ENCODE measurements at regions not wholly inside any gene's neighbourhood (a gene's known extent, or its start where the extent isn't known, plus 50 kb on each side); places are given as distances from the start of the nearest gene placed in this dataset.
"Not testable (repeated sequence)": the region's sequence is repeated elsewhere in the genome, so short reads cannot be mapped to it uniquely, and the experiment has no call there.

DNA sequence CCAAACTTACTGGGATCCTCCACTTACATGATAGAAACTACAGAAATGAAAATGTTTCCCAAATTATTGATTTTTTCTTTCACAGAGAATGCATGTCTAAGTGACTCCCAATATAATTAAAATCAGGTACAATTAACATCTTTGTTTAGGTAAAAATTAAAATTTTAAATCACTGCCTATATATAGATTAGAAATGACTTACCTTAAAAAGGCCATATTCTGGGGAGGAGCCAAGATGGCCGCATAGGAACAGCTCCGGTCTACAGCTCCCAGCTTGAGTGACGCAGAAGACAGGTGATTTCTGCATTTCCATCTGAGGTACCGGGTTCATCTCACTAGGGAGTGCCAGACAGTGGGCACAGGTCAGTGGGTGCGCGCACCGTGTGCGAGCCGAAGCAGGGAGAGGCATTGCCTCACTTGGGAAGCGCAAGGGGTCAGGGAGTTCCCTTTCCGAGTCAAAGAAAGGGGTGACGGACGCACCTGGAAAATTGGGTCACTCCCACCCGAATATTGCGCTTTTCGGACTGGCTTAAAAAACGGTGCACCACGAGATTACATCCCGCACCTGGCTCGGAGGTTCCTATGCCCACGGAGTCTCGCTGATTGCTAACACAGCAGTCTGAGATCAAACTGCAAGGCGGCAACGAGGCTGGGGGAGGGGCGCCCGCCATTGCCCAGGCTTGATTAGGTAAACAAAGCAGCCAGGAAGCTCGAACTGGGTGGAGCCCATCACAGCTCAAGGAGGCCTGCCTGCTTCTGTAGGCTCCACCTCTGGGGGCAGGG, 757.9 kb downstream of the C4orf33 start:
- H3K27ac ChIP-seq (replicated peaks; ENCODE audit: low read length); H3K4me1 ChIP-seq (ENCODE audit: control insufficient read depth in 2 of 2, insufficient read depth in 1 of 2, low read depth in 1 of 2, low read length in 2 of 2); H2BK5ac ChIP-seq (ENCODE audit: low read length); H2AFZ ChIP-seq (ENCODE audit: low read length); H3K18ac ChIP-seq (ENCODE audit: low read length); H3K4ac ChIP-seq (ENCODE audit: low read length); DNase-seq (ENCODE audit: low spot score); H3K14ac ChIP-seq (ENCODE audit: low read length); H3K27me3 ChIP-seq (ENCODE audit: control insufficient read depth in 3 of 3, insufficient read depth in 3 of 3, low read depth in 1 of 3, low read length in 3 of 3); H2BK15ac ChIP-seq (ENCODE audit: low read length); H4K91ac ChIP-seq (ENCODE audit: low read depth, low read length, poor library complexity); H3K36me3 ChIP-seq (replicated peaks in 1 of 2; ENCODE audit: control insufficient read depth in 2 of 2, insufficient read depth in 2 of 2, low read length in 2 of 2); H3K79me1 ChIP-seq (ENCODE audit: low read depth, low read length); H2BK120ac ChIP-seq (ENCODE audit: low read depth, low read length); H2BK12ac ChIP-seq (ENCODE audit: low read length); H2AK5ac ChIP-seq (ENCODE audit: low read depth, low read length); H3K9me3 ChIP-seq (replicated peaks in 1 of 2; ENCODE audit: control insufficient read depth in 2 of 2, insufficient read depth in 1 of 2, low read depth in 1 of 2, low read length in 2 of 2); H3K4me2 ChIP-seq (ENCODE audit: insufficient read depth, low read length, poor library complexity, severe bottlenecking); H3K4me3 ChIP-seq (ENCODE audit: low read length in 2 of 2); H3K23ac ChIP-seq (ENCODE audit: low read depth, low read length, poor library complexity); H4K8ac ChIP-seq (ENCODE audit: low read depth, low read length); H3K9ac ChIP-seq (ENCODE audit: low read depth, low read length, poor library complexity): not testable (repeated sequence)
- no CpG with 5 or more reads among the region's 27 CpGs for WGBS, 2 donors (ENCODE audit: extremely low coverage in 2 of 2, insufficient read length in 2 of 2, insufficient replicate concordance in 1 of 2)

DNA sequence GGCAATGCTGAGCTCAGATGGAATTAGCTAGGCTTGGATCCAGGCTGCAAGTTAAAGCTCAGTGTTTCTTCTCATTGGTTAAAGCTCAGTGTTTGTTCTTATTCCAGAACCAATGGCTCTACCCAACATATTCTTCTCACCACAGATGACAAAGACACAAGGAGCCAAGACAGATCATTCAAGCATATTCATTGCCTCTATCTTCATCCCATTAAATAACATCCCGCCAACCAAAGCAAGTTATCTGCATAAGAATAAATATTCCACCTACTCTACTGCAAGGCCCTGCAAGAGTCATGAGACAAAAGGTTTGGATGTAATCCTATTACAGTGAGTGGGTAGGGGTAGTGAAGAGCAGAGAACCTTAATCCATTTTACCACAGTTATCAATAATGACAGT, 766.5 kb downstream of the C4orf33 start:
- Histone ChIP-seq H3K4me1 (ENCODE audit: control insufficient read depth in 2 of 2, insufficient read depth in 1 of 2, low read depth in 1 of 2, low read length in 2 of 2) (peaks cover 0 to 2% of the 10 kb centered on the region in 2 donors), H4K8ac (ENCODE audit: low read depth, low read length) (no peak overlapping the region), H3K9ac (ENCODE audit: low read depth, low read length, poor library complexity) (no peak overlapping the region), H3K18ac (ENCODE audit: low read length) (no peak overlapping the region), H3K9me3 (replicated peaks in 1 of 2; ENCODE audit: control insufficient read depth in 2 of 2, insufficient read depth in 1 of 2, low read depth in 1 of 2, low read length in 2 of 2) (no peaks in the 10 kb centered on the region), H3K36me3 (replicated peaks in 1 of 2; ENCODE audit: control insufficient read depth in 2 of 2, insufficient read depth in 2 of 2, low read length in 2 of 2) (no peaks in the 10 kb centered on the region), H2BK5ac (ENCODE audit: low read length) (no peak overlapping the region), H3K4me2 (ENCODE audit: insufficient read depth, low read length, poor library complexity, severe bottlenecking) (no peak overlapping the region), H3K79me1 (ENCODE audit: low read depth, low read length) (no peaks in the 10 kb centered on the region), H3K4ac (ENCODE audit: low read length) (no peak overlapping the region), H3K4me3 (ENCODE audit: low read length in 2 of 2) (no peak overlapping the region), H2AFZ (ENCODE audit: low read length) (no peak overlapping the region), H3K27me3 (ENCODE audit: control insufficient read depth in 3 of 3, insufficient read depth in 3 of 3, low read depth in 1 of 3, low read length in 3 of 3) (no peaks in the 10 kb centered on the region), H4K91ac (ENCODE audit: low read depth, low read length, poor library complexity) (no peak overlapping the region), H2BK120ac (ENCODE audit: low read depth, low read length) (no peak overlapping the region), H3K27ac (replicated peaks; ENCODE audit: low read length) (no peak overlapping the region), H2BK12ac (ENCODE audit: low read length) (no peak overlapping the region), H3K14ac (ENCODE audit: low read length) (no peak overlapping the region), H3K23ac (ENCODE audit: low read depth, low read length, poor library complexity) (no peak overlapping the region), H2BK15ac (ENCODE audit: low read length) (no peak overlapping the region), H2AK5ac (ENCODE audit: low read depth, low read length) (no peak overlapping the region)
- no peak for DNase-seq (ENCODE audit: low spot score)
- WGBS, 2 donors (ENCODE audit: extremely low coverage in 2 of 2, insufficient read length in 2 of 2, insufficient replicate concordance in 1 of 2): no CpG with 5 or more reads among the region's 1 CpG

DNA sequence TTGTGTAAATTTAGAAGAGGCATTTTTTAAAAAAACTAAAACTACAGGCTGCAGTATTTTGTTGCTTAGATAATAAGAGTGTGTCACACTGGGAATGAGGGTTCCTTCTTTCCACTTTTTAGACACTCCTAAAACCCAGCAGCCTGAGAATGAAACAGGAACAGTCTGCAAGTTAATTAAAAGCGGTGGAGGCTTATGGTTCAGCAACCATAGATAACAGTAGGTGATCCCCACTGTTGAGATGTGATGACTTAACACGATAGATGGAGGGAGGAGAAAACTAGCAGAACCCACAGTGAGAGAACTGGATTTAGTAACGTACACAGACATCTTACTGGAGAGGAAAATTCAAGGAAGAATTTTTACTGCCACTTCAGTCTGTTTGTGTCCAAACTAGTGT, 767.3 kb downstream of the C4orf33 start:
- no peak for DNase-seq (ENCODE audit: low spot score)
- WGBS, 2 donors (ENCODE audit: extremely low coverage in 2 of 2, insufficient read length in 2 of 2, insufficient replicate concordance in 1 of 2): no CpG with 5 or more reads among the region's 3 CpGs

DNA sequence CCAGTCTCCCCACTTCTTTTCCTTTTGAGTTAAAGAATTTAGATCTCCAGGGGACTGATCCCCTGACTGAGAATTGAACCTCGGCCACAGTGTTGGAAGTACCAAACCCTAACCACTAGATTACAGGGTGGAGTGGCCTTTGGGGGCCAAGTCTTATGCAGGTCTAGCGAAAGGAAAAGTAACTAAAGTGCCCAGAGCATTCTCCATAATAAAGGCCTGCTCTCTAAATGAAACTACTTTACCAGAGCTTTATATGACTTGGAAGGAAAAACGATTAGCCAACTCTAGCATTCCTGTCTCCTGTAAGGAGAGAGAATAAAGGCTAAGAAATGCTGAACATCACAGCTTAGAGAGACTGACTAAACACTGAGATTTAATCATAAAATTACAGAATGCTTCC, 788.0 kb downstream of the C4orf33 start:
- no peak overlapping the region for H3K4me3 ChIP-seq (ENCODE audit: low read length in 2 of 2)
- no peak overlapping the region for H3K27ac ChIP-seq (replicated peaks; ENCODE audit: low read length)
- H2BK5ac ChIP-seq (ENCODE audit: low read length): no peak overlapping the region
- H4K91ac ChIP-seq (ENCODE audit: low read depth, low read length, poor library complexity): no peak overlapping the region
- H3K4ac ChIP-seq (ENCODE audit: low read length): no peak overlapping the region
- H2AK5ac ChIP-seq (ENCODE audit: low read depth, low read length): no peak overlapping the region
- H2BK15ac ChIP-seq (ENCODE audit: low read length): no peak overlapping the region
- no peaks in the 10 kb centered on the region for H3K79me1 ChIP-seq (ENCODE audit: low read depth, low read length)
- H2BK12ac ChIP-seq (ENCODE audit: low read length): no peak overlapping the region
- no peak overlapping the region for H4K8ac ChIP-seq (ENCODE audit: low read depth, low read length)
- H3K14ac ChIP-seq (ENCODE audit: low read length): no peak overlapping the region
- no peak overlapping the region for H3K4me2 ChIP-seq (ENCODE audit: insufficient read depth, low read length, poor library complexity, severe bottlenecking)
- no peak overlapping the region for H2AFZ ChIP-seq (ENCODE audit: low read length)
- H2BK120ac ChIP-seq (ENCODE audit: low read depth, low read length): no peak overlapping the region
- WGBS, 2 donors (ENCODE audit: extremely low coverage in 2 of 2, insufficient read length in 2 of 2, insufficient replicate concordance in 1 of 2): no CpG with 5 or more reads among the region's 3 CpGs
- no peaks in the 10 kb centered on the region for H3K4me1 ChIP-seq (ENCODE audit: control insufficient read depth in 2 of 2, insufficient read depth in 1 of 2, low read depth in 1 of 2, low read length in 2 of 2)
- no peaks in the 10 kb centered on the region for H3K9me3 ChIP-seq (replicated peaks in 1 of 2; ENCODE audit: control insufficient read depth in 2 of 2, insufficient read depth in 1 of 2, low read depth in 1 of 2, low read length in 2 of 2)
- DNase-seq (ENCODE audit: low spot score): no peak
- H3K27me3 ChIP-seq (ENCODE audit: control insufficient read depth in 3 of 3, insufficient read depth in 3 of 3, low read depth in 1 of 3, low read length in 3 of 3): no peaks in the 10 kb centered on the region
- H3K36me3 ChIP-seq (replicated peaks in 1 of 2; ENCODE audit: control insufficient read depth in 2 of 2, insufficient read depth in 2 of 2, low read length in 2 of 2): no peaks in the 10 kb centered on the region
- H3K9ac ChIP-seq (ENCODE audit: low read depth, low read length, poor library complexity): no peak overlapping the region
- no peak overlapping the region for H3K18ac ChIP-seq (ENCODE audit: low read length)
- H3K23ac ChIP-seq (ENCODE audit: low read depth, low read length, poor library complexity): no peak overlapping the region

More for the DNA sequence above, 767.3 kb downstream of the C4orf33 start:
- no peak overlapping the region for H2BK5ac ChIP-seq (ENCODE audit: low read length)
- H3K9ac ChIP-seq (ENCODE audit: low read depth, low read length, poor library complexity): no peak overlapping the region
- H3K4me1 ChIP-seq (ENCODE audit: control insufficient read depth in 2 of 2, insufficient read depth in 1 of 2, low read depth in 1 of 2, low read length in 2 of 2): peaks cover 0 to 2% of the 10 kb centered on the region in 2 donors
- no peak overlapping the region for H3K14ac ChIP-seq (ENCODE audit: low read length)
- H4K8ac ChIP-seq (ENCODE audit: low read depth, low read length): no peak overlapping the region
- H3K23ac ChIP-seq (ENCODE audit: low read depth, low read length, poor library complexity): no peak overlapping the region
- no peak overlapping the region for H3K4ac ChIP-seq (ENCODE audit: low read length)
- no peaks in the 10 kb centered on the region for H3K36me3 ChIP-seq (replicated peaks in 1 of 2; ENCODE audit: control insufficient read depth in 2 of 2, insufficient read depth in 2 of 2, low read length in 2 of 2)
- no peaks in the 10 kb centered on the region for H3K9me3 ChIP-seq (replicated peaks in 1 of 2; ENCODE audit: control insufficient read depth in 2 of 2, insufficient read depth in 1 of 2, low read depth in 1 of 2, low read length in 2 of 2)
- no peak overlapping the region for H3K4me3 ChIP-seq (ENCODE audit: low read length in 2 of 2)
- no peak overlapping the region for H2BK120ac ChIP-seq (ENCODE audit: low read depth, low read length)
- H2AK5ac ChIP-seq (ENCODE audit: low read depth, low read length): no peak overlapping the region
- no peaks in the 10 kb centered on the region for H3K27me3 ChIP-seq (ENCODE audit: control insufficient read depth in 3 of 3, insufficient read depth in 3 of 3, low read depth in 1 of 3, low read length in 3 of 3)
- no peak overlapping the region for H2BK12ac ChIP-seq (ENCODE audit: low read length)
- H4K91ac ChIP-seq (ENCODE audit: low read depth, low read length, poor library complexity): no peak overlapping the region
- no peaks in the 10 kb centered on the region for H3K79me1 ChIP-seq (ENCODE audit: low read depth, low read length)
- H2AFZ ChIP-seq (ENCODE audit: low read length): no peak overlapping the region
- H3K18ac ChIP-seq (ENCODE audit: low read length): no peak overlapping the region
- no peak overlapping the region for H3K4me2 ChIP-seq (ENCODE audit: insufficient read depth, low read length, poor library complexity, severe bottlenecking)
- no peak overlapping the region for H2BK15ac ChIP-seq (ENCODE audit: low read length)
- no peak overlapping the region for H3K27ac ChIP-seq (replicated peaks; ENCODE audit: low read length)

Data from neuronal stem cell (in vitro differentiated cells).